Erythroblast (primary cell): ENCODE measurements at regions not wholly inside any gene's neighbourhood (a gene's known extent, or its start where the extent isn't known, plus 50 kb on each side); places are given as distances from the start of the nearest gene placed in this dataset.

Experiments used
- GATA1 ChIP-seq: IDR thresholded peaks from 2 replicates; pipeline ENCODE4 v1.6.1; 2011; ENCODE audit warnings: low read depth, mild to moderate bottlenecking, control low read depth, low read length, moderate library complexity
- POLR2A ChIP-seq: IDR thresholded peaks from 2 replicates; pipeline ENCODE4 v1.6.1; 2011; ENCODE audit warnings: mild to moderate bottlenecking, low read length

DNA sequence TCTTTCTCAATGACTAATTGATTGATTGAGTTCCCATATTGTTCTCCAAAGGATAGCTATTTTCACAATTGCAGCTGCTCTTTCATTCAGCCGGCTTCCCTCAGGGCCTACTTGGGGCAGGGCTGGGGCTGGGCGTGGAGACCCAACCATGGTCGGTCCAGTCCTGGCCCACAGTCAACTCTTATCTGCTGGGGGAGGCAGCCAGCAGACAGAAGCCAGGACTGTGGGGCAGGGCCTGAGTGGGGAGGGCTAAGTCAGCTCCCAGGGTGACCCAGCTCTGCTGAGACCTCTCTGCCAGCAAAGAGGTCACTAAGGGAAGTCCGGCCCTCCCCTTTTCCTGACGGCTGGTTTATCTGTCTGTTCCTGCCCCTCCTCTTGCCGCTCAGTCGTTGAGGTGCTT, 735.2 kb downstream of the TBC1D22A start:
- TF ChIP-seq POLR2A (no peak), GATA1 (no peak)
